NCI-H526 (cell line): ENCODE measurements at regions not wholly inside any gene's neighbourhood (a gene's known extent, or its start where the extent isn't known, plus 50 kb on each side); places are given as distances from the start of the nearest gene placed in this dataset.

Experiments
- DNase-seq, 2 experiments: peaks; one replicate each; lab custom pipeline; 2025; lab: John Stamatoyannopoulos, UW

- no peak for DNase-seq
Observed at GRCh38 chr6:20313960-20314530, 87.6 kb upstream of the E2F3 start.

DNA sequence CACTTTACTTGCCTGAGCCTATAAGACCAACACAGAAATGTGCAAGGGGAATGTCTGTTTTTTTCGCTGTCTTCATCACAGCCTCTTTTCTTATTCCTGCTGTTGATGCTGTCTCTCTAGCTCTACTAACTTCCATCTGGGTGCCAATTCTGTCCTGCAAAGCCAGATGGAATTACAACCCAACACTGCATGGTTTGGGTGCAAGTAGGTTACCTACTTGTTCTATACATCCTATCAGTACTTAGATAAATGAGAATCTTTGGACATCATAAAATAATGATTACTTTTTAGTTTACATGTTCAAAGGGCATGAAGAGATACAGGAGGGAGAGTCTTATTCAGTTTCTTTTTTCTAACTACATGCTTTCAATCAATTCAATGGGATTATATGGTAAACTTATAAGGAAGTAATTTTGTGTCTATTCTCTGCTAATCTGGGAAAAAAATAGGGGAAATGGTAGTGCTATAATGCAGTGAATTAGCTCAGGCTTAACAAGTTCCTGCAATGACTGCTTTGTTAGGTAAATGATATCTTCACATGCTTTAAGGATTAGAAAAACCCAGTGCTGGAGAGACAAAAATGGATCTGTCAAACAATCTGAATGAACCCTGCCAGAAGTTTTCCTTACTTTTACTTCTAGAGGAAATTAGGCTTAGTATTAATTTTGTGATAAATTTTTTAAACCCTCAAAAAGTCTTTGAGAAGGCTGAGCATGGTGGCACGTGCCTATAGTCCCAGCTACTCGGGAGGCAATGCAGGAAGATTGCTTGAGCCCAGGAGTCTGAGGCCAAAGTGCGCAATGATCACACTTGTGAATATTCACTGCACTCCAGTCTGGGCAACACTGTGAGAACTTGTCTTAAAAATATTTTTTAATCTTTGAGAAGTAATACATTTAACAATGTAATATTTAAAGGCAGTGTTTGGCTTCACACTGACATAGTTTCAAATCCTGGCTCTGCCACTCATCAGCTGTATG is 86.5 kb upstream of the E2F3 start:
- no peak for DNase-seq

- no peak for DNase-seq
Observed at GRCh38 chr6:20317430-20317829, 84.2 kb upstream of the E2F3 start.

DNA sequence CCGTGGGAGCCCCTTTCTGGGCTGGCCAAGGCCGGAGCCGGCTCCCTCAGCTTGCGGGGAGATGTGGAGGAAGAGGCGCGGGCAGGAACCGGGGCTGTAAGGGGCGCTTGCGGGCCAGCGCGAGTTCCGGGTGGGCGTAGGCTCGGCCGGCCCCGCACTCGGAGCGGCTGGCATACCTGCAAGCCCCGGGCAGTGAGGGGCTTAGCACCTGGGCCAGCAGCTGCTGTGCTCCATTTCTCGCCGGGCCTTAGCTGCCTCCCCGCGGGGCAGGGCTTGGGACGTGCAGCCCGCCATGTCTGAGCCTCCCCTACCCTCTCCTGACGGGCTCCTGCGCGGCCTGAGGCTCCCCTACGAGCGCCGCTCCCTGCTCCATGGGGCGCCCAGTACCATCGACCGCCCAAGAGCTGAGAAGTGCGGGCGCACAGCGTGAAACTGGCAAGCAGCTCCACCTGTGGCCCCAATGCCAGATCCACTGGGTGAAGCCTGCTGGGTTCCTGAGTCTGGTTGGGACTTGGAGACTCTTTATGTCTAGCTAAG is 82.8 kb upstream of the E2F3 start:
- no peak for DNase-seq

DNA sequence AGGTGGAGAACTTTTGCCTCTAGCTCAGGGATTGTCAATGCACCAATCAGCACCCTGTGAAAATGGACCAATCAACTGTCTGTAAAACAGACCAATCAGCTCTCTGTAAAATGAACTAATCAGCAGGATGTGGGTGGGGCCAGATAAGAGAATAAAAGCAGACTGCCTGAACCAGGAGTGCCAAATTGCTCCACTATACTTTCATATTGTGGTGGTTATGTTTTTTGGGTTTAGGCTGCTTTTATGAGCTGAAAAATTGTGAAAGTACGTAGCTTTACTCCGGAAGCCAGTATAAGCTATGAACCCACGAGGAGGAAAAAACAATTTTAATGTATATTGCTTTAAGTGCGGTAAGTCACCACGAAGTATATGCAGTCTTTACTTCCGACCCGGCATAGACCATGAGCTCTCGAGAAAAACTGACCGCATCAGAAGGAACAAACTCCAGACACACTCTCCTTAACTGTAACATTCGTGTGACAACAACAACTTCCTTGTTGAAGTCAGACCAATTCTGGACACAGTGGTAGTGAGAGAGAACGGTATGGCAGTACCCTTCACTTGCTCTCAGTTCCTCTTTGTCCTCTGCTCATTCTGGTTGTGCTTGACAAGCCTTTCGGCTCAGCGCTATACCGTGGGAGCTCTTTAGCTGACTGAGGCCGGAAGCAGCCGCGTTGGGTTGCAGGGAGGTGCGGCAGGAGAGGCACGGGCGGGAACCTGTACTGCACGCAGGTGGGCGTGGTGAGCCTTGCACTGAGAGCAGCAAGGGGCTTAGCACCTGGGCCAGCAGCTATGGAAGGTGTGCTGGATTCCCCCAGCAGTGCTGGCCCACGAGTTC is 81.9 kb upstream of the E2F3 start:
- DNase-seq: no peak

GRCh38 chr6:20325641-20326421 is 75.8 kb upstream of the E2F3 start:
- no peak for DNase-seq

DNA sequence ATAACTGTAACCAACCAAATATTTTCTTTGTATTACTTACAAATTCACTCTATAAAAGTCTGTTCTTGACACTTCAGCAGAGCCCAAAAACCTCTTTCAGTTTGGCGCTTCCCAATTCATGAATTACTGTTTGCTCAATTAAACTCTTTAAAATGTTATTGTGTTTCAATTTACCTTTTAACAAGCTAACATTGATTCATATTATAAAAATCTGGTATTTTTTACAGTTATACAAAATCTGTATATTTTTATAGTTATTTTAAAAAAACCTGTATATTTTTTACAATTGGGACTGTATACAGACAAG is 75.3 kb upstream of the E2F3 start:
- DNase-seq: no peak

GRCh38 chr6:20327141-20327540 is 74.5 kb upstream of the E2F3 start:
- no peak for DNase-seq

GRCh38 chr6:20328266-20328923 is 73.3 kb upstream of the E2F3 start:
- no peak for DNase-seq

DNA sequence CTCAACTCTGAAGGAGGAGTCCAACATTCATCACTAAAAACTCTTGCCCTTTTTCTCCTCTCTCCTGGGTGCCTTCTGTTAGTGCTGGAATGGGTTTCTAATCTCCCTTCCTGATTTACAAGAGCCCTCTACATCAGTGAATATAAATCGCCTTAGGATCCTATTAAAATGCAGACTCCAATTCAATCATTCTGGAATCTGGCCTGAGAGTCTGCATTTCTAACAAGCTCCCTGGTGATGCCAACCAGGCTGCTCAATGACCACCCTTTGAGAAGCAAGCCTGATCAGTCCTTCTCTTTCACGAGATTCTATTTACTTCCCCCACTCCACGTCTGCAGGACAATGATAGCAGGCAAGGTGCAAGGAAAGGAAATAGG is 72.8 kb upstream of the E2F3 start:
- DNase-seq: no peak

DNA sequence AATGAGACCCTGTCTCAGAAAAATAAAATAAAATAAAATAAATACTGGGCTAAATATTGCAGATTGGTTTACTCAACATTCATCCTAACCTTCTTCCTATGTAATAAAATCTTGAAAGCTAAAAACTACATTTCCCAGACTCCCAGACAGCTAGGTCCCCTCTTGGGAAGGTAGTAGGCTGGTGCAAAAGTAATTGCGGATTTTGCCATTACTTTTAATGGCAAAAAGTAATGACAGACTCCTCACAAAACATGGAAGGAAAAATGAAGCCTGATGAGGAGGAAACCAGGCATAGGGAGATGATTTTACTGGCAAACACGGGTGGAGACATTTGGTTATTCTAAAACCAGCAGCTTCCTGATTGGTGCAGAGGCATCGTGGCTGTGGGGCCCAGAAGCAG is 70.6 kb upstream of the E2F3 start:
- peak in 1 of 2 experiments; percentile 2 for DNase-seq

- DNase-seq: no peak
Observed at GRCh38 chr6:20331625-20332024, 70.1 kb upstream of the E2F3 start.

DNA sequence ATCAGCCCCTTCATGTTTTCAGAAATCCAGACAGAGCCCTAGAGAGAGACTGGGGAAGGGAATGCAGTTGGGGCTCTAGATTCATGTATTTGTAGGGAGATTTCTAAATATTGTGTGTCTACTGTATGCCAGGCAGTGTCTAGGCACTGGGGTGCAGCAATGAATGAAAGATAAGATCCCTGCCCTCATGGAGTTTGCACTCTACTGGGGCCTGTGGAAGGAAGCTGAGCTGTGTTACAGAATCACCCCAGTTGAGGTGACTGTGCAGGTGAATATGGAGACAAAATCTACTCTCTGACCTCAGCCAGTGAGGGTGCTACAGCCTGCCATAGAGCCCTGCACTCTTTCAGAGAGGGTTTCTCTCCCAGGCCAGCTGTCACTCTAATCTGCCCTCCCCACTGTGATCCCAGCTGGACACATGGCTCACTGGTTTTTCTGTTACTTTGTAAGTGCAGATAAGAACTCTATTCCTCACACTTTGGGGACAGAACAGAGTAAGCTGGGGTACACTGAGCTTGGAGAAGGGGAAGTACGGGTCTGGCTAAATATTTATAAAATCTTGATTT is 69.2 kb upstream of the E2F3 start:
- no peak for DNase-seq

DNA sequence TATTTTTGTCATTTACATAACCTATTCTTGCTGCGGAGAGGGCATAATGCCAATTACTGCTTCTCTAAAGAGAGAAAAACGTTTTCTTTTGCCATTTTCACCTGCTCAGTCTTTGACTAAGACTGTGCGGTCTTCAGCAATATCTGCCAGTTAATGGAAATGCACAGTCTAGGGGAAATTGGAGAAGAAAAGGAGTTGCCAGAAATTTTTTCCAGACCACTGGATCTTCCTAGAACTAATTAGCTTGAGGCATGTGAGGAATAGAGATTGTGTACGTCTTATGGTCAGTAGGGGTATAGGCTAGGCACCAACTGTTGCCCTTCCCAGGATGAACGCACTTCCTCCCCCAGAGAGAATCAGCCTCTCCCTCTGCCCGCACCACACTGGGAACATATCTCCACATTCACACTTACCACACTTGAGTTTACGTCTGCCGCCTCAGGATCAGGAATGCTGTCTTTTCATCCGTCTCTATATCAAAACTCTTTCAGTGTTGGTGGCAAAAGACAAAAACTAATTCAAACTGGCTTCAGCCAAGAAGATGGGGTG is 67.9 kb upstream of the E2F3 start:
- DNase-seq: no peak

GRCh38 chr6:20334334-20334733 is 67.3 kb upstream of the E2F3 start:
- no peak for DNase-seq

- DNase-seq: no peak
Observed at GRCh38 chr6:20334962-20335361, 66.7 kb upstream of the E2F3 start.

GRCh38 chr6:20335872-20336271 is 65.8 kb upstream of the E2F3 start:
- no peak for DNase-seq

DNA sequence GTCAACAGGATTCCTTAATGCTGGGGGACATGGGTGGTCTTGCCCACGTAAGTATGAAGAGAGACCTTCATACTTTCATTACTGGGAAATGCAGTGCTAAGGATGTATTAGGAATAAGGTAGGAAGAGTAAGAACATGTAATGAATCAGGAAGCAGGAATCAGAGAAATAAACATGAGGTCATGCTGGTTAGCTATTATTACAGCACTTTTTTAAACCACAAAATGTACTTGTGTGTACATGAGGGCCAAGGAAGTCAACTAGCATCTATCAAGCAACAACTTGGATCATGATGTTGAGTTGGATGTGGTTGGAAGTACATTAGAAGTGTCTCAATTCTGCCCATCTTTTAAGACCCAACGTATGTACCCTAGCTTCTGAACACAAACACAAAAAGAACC is 63.5 kb upstream of the E2F3 start:
- DNase-seq: no peak

- DNase-seq: no peak
Observed at GRCh38 chr6:20340068-20340848, 61.4 kb upstream of the E2F3 start.

DNA sequence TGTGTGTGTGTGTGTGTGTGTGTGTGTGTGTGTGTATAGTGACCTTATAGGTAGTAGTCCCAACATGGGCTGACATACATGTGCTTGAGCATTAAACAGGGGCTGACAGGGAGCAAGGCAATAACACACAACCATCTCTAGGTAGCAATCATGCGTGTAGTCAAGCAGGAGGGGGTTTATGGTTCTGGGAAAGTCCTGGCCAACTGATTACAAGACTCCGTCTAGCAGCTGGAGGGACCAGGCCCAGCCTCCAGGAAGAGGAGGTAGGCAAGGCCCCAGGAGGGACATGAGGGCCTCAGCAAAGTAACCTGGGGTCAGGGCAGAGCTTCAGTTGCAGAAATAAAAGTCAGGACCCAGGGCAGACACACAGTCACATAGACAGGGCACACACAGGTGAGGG is 60.6 kb upstream of the E2F3 start:
- DNase-seq: no peak
